ENCODE measurements at regions not wholly inside any gene's neighbourhood (a gene's known extent, or its start where the extent isn't known, plus 50 kb on each side); places are given as distances from the start of the nearest gene placed in this dataset.
"Not testable (repeated sequence)": the region's sequence is repeated elsewhere in the genome, so short reads cannot be mapped to it uniquely, and the experiment has no call there.

DNA sequence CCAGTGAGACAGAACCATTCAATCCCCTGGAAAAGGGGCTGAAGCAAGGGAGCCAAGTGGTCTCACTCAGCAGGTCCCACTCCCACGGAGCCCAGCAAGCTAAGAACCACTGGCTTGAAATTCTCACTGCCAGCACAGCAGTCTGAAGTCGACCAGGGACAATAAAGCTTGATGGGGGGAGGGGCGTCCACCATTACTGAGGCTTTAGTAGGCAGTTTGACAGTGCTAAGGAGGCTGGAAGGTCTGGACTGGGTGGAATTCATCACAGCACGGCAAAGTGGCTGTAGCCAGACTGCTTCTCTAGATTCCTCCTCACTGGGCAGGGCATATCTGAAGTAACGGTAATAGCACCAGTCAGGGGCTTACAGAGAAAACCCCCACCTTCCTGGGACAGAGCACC, 105.4 kb upstream of the GORAB start:
- H3K9me3 ChIP-seq = no peaks in the 10 kb centered on the region
- intact Hi-C loops (cut with DNase I) = no loop called here
- no peaks in the 10 kb centered on the region for H3K4me1 ChIP-seq
- H3K27ac ChIP-seq = no peak overlapping the region
- 42 to 60% methylated on average over 2 of the region's 5 CpGs for WGBS, 2 donors
- no peaks in the 10 kb centered on the region for H3K36me3 ChIP-seq
- no peak for DNase-seq
- no peak overlapping the region for H3K4me3 ChIP-seq
- no peaks in the 10 kb centered on the region for H3K27me3 ChIP-seq
- TF ChIP-seq POLR2A (IDR thresholded peaks at IDR 0.05) = no peak
- TF ChIP-seq, protein P1, sequence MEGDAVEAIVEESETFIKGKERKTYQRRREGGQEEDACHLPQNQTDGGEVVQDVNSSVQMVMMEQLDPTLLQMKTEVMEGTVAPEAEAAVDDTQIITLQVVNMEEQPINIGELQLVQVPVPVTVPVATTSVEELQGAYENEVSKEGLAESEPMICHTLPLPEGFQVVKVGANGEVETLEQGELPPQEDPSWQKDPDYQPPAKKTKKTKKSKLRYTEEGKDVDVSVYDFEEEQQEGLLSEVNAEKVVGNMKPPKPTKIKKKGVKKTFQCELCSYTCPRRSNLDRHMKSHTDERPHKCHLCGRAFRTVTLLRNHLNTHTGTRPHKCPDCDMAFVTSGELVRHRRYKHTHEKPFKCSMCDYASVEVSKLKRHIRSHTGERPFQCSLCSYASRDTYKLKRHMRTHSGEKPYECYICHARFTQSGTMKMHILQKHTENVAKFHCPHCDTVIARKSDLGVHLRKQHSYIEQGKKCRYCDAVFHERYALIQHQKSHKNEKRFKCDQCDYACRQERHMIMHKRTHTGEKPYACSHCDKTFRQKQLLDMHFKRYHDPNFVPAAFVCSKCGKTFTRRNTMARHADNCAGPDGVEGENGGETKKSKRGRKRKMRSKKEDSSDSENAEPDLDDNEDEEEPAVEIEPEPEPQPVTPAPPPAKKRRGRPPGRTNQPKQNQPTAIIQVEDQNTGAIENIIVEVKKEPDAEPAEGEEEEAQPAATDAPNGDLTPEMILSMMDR (IDR thresholded peaks at IDR 0.05) = no peak

GRCh38 chr1:170427002-170427401, 105.0 kb upstream of the GORAB start:
- H3K4me1 ChIP-seq; H3K9me3 ChIP-seq; H3K27me3 ChIP-seq; H3K27ac ChIP-seq; DNase-seq; intact Hi-C loops (cut with DNase I); H3K36me3 ChIP-seq; H3K4me3 ChIP-seq: not testable (repeated sequence)
- WGBS, 2 donors = no CpG with 5 or more reads among the region's 1 CpG

- Histone ChIP-seq H3K27ac (no peak overlapping the region), H3K36me3 (no peaks in the 10 kb centered on the region), H3K27me3 (no peaks in the 10 kb centered on the region), H3K4me1 (no peaks in the 10 kb centered on the region), H3K4me3 (no peak overlapping the region), H3K9me3 (no peaks in the 10 kb centered on the region)
- DNase-seq = no peak
- intact Hi-C loops (cut with DNase I) = no loop called here
- TF ChIP-seq POLR2A (IDR thresholded peaks at IDR 0.05) = no peak
- TF ChIP-seq, protein P1 (IDR thresholded peaks at IDR 0.05) = no peak
- 50 to 72% methylated on average over 3 of the region's 3 CpGs for WGBS, 2 donors
Observed at GRCh38 chr1:170436928-170437327, 95.0 kb upstream of the GORAB start.

- TF ChIP-seq, protein P1 (IDR thresholded peaks at IDR 0.05) = no peak
- no peak for TF ChIP-seq POLR2A (IDR thresholded peaks at IDR 0.05)
- intact Hi-C loops (cut with DNase I) = no loop called here
- Histone ChIP-seq H3K36me3 (no peaks in the 10 kb centered on the region), H3K4me1 (no peaks in the 10 kb centered on the region), H3K4me3 (no peak overlapping the region), H3K27me3 (no peaks in the 10 kb centered on the region), H3K9me3 (no peaks in the 10 kb centered on the region), H3K27ac (no peak overlapping the region)
- WGBS, 2 donors = 34 to 60% methylated on average over 3 of the region's 3 CpGs
- no peak for DNase-seq
Observed at GRCh38 chr1:170445096-170445495, 86.9 kb upstream of the GORAB start.

- intact Hi-C loops (cut with DNase I) = no loop called here
- Histone ChIP-seq H3K4me1 (no peaks in the 10 kb centered on the region), H3K4me3 (no peak overlapping the region), H3K36me3 (no peaks in the 10 kb centered on the region), H3K27me3 (no peaks in the 10 kb centered on the region), H3K27ac (no peak overlapping the region), H3K9me3 (no peaks in the 10 kb centered on the region)
- no peak for DNase-seq
- no peak for TF ChIP-seq POLR2A (IDR thresholded peaks at IDR 0.05)
- TF ChIP-seq, protein P1 (IDR thresholded peaks at IDR 0.05) = no peak
Observed at GRCh38 chr1:170448661-170449158, 83.3 kb upstream of the GORAB start.

GRCh38 chr1:170457325-170458050, 74.5 kb upstream of the GORAB start:
- H3K27me3 ChIP-seq; H3K9me3 ChIP-seq; H3K36me3 ChIP-seq; H3K27ac ChIP-seq; H3K4me3 ChIP-seq; DNase-seq; intact Hi-C loops (cut with DNase I); H3K4me1 ChIP-seq: not testable (repeated sequence)
- 64% methylated on average over 3 of the region's 5 CpGs; no CpG with 5 or more reads in 1 of the 2 donors for WGBS, 2 donors
